ENCODE measurements at regions not wholly inside any gene's neighbourhood (a gene's known extent, or its start where the extent isn't known, plus 50 kb on each side); places are given as distances from the start of the nearest gene placed in this dataset.

DNA sequence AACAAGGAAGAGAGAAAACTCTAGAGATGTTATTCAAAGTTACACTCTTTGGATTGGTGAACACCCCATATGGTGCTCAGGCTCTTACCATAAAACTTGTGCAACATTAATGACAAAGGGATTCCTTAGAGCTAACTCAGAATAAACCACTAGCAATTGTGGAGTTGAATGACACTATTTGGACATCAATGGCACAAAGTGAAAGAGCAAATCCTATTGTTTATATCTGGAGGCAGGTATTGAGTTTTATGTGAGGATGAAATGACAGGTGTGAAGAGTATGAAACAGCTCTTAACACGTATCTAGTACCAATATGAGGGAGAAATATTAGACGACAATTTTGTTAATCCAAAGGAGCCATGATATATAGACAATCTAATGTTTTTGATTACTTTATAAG is 584.9 kb upstream of the PBX1 start (continued):
- TF ChIP-seq, protein P1, sequence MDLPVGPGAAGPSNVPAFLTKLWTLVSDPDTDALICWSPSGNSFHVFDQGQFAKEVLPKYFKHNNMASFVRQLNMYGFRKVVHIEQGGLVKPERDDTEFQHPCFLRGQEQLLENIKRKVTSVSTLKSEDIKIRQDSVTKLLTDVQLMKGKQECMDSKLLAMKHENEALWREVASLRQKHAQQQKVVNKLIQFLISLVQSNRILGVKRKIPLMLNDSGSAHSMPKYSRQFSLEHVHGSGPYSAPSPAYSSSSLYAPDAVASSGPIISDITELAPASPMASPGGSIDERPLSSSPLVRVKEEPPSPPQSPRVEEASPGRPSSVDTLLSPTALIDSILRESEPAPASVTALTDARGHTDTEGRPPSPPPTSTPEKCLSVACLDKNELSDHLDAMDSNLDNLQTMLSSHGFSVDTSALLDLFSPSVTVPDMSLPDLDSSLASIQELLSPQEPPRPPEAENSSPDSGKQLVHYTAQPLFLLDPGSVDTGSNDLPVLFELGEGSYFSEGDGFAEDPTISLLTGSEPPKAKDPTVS (IDR thresholded peaks at IDR 0.05; ENCODE audit: low read depth, low read length) = no peak
- TF ChIP-seq, protein P2, sequence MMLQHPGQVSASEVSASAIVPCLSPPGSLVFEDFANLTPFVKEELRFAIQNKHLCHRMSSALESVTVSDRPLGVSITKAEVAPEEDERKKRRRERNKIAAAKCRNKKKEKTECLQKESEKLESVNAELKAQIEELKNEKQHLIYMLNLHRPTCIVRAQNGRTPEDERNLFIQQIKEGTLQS (IDR thresholded peaks at IDR 0.05; ENCODE audit: borderline replicate concordance, extremely low read depth, low read depth, low read length) = no peak
- TF ChIP-seq BACH1 (IDR thresholded peaks at IDR 0.05; ENCODE audit: borderline replicate concordance) (no peak), SP1 (IDR thresholded peaks at IDR 0.05; ENCODE audit: low read depth, low read length) (no peak), RAD51 (IDR thresholded peaks at IDR 0.05) (no peak)

DNA sequence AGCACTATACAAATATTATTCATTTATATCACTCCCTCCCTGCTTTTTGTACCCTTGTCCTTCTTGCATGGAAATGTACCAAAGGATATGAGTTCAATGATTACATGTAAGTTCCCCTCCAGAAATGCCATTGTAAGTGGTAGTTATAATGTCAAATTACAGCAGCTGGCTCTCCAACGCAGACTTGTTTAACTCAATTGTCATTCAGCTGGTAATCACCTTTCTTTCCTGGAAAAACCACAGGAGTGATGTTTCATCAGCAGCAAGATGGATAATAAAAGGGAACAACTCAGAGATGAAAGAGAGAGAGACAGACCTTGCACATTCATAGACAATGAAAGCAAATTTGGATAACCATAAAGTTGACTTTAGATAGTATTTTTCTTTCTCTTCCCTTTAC is 578.6 kb upstream of the PBX1 start:
- SMC1A ChIA-PET (ENCODE audit: uncharacterized antibody, unreplicated experiment) = no interaction called here
- WGBS (ENCODE audit: insufficient coverage, insufficient replicate concordance, low lambda C conversion rate, missing lambda C conversion rate) = 15% methylated on average over 1 of the region's 1 CpG
- ATAC-seq = no peak

More for the DNA sequence above, 578.6 kb upstream of the PBX1 start:
- no peak for TF ChIP-seq RCOR1 (conservative IDR thresholded peaks at IDR 0.05; ENCODE audit: low read depth, low read length)
- no peak for TF ChIP-seq RELA (IDR thresholded peaks at IDR 0.05; ENCODE audit: borderline replicate concordance, partially characterized antibody)
- TF ChIP-seq RBBP5 (conservative IDR thresholded peaks at IDR 0.05) = no peak
- TF ChIP-seq ZNF207 (IDR thresholded peaks at IDR 0.05; ENCODE audit: borderline replicate concordance) = no peak
- no peak for TF ChIP-seq TCF12 (IDR thresholded peaks at IDR 0.05; ENCODE audit: low read depth, low read length)
- TF ChIP-seq, protein P3, sequence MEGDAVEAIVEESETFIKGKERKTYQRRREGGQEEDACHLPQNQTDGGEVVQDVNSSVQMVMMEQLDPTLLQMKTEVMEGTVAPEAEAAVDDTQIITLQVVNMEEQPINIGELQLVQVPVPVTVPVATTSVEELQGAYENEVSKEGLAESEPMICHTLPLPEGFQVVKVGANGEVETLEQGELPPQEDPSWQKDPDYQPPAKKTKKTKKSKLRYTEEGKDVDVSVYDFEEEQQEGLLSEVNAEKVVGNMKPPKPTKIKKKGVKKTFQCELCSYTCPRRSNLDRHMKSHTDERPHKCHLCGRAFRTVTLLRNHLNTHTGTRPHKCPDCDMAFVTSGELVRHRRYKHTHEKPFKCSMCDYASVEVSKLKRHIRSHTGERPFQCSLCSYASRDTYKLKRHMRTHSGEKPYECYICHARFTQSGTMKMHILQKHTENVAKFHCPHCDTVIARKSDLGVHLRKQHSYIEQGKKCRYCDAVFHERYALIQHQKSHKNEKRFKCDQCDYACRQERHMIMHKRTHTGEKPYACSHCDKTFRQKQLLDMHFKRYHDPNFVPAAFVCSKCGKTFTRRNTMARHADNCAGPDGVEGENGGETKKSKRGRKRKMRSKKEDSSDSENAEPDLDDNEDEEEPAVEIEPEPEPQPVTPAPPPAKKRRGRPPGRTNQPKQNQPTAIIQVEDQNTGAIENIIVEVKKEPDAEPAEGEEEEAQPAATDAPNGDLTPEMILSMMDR (IDR thresholded peaks at IDR 0.05 in 2 of 3, conservative IDR thresholded peaks at IDR 0.05 in 1 of 3; ENCODE audit: control insufficient read depth in 2 of 3, extremely low read depth in 1 of 3, insufficient read depth in 1 of 3, low read depth in 3 of 3, low read length in 3 of 3) = no peak
- TF ChIP-seq CBX5 (IDR thresholded peaks at IDR 0.05; ENCODE audit: low read depth) = no peak
- TF ChIP-seq HCFC1 (IDR thresholded peaks at IDR 0.05; ENCODE audit: low read length) = no peak
- no peak for TF ChIP-seq IKZF2 (IDR thresholded peaks at IDR 0.05)
- no peak for TF ChIP-seq EGR1 (IDR thresholded peaks at IDR 0.05; ENCODE audit: borderline replicate concordance in 1 of 2, low read depth in 2 of 2, low read length in 2 of 2)
- TF ChIP-seq SP1 (IDR thresholded peaks at IDR 0.05; ENCODE audit: low read depth, low read length) = no peak
- TF ChIP-seq, protein P4, sequence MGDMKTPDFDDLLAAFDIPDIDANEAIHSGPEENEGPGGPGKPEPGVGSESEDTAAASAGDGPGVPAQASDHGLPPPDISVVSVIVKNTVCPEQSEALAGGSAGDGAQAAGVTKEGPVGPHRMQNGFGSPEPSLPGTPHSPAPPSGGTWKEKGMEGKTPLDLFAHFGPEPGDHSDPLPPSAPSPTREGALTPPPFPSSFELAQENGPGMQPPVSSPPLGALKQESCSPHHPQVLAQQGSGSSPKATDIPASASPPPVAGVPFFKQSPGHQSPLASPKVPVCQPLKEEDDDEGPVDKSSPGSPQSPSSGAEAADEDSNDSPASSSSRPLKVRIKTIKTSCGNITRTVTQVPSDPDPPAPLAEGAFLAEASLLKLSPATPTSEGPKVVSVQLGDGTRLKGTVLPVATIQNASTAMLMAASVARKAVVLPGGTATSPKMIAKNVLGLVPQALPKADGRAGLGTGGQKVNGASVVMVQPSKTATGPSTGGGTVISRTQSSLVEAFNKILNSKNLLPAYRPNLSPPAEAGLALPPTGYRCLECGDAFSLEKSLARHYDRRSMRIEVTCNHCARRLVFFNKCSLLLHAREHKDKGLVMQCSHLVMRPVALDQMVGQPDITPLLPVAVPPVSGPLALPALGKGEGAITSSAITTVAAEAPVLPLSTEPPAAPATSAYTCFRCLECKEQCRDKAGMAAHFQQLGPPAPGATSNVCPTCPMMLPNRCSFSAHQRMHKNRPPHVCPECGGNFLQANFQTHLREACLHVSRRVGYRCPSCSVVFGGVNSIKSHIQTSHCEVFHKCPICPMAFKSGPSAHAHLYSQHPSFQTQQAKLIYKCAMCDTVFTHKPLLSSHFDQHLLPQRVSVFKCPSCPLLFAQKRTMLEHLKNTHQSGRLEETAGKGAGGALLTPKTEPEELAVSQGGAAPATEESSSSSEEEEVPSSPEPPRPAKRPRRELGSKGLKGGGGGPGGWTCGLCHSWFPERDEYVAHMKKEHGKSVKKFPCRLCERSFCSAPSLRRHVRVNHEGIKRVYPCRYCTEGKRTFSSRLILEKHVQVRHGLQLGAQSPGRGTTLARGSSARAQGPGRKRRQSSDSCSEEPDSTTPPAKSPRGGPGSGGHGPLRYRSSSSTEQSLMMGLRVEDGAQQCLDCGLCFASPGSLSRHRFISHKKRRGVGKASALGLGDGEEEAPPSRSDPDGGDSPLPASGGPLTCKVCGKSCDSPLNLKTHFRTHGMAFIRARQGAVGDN (IDR thresholded peaks at IDR 0.05) = no peak
- H2AFZ ChIP-seq (ENCODE audit: control insufficient read depth, low read depth, low read length) = no peak overlapping the region
- ChIA-PET CTCF (no interaction called here), RAD21 (ENCODE audit: unreplicated experiment) (no interaction called here), POLR2A (no interaction called here)
- DNase-seq (ENCODE audit: low read depth, low spot score) (no peak), FAIRE-seq (no peak)
- no peak overlapping the region for H3K4me3 ChIP-seq
- BruUV-seq (replicated peaks) = no TSS peak
- in situ Hi-C loops (cut with MboI) (no loop called here), intact Hi-C loops (cut with micrococcal nuclease; ENCODE audit: unreplicated experiment) (no loop called here)
- no peaks in the 10 kb centered on the region for H3K4me1 ChIP-seq (ENCODE audit: control insufficient read depth, insufficient read depth, low read length)
- H3K27me3 ChIP-seq (replicated peaks in 1 of 2; ENCODE audit: control insufficient read depth in 2 of 2, insufficient read depth in 2 of 2, low read length in 1 of 2) = no peaks in the 10 kb centered on the region
- no peak overlapping the region for H3K9ac ChIP-seq (ENCODE audit: control insufficient read depth, insufficient read depth, low read length)
- H3K4me2 ChIP-seq (ENCODE audit: control insufficient read depth, insufficient read depth) = no peak overlapping the region
- H3K36me3 ChIP-seq (ENCODE audit: control insufficient read depth in 2 of 2, insufficient read depth in 2 of 2, low read length in 1 of 2) = no peaks in the 10 kb centered on the region
- H3K27ac ChIP-seq (ENCODE audit: control insufficient read depth, insufficient read depth) = no peak overlapping the region
- no peaks in the 10 kb centered on the region for H4K20me1 ChIP-seq (ENCODE audit: control insufficient read depth, insufficient read depth)
- H3K79me2 ChIP-seq (ENCODE audit: control insufficient read depth, insufficient read depth, low read length) = no peaks in the 10 kb centered on the region
- H3K9me3 ChIP-seq (replicated peaks; ENCODE audit: control insufficient read depth, insufficient read depth, low read length) = no peaks in the 10 kb centered on the region
